Gastroesophageal sphincter (tissue), 4 donors: ENCODE measurements at regions not wholly inside any gene's neighbourhood (a gene's known extent, or its start where the extent isn't known, plus 50 kb on each side); places are given as distances from the start of the nearest gene placed in this dataset.

Experiments
- ATAC-seq: fragments of 150-250 bp; one replicate; pipeline ENCODE4 v1.9.1; 2016; ENCODE audit warnings: mild to moderate bottlenecking, moderate library complexity
- H3K27ac ChIP-seq, 4 donors: fragments of 200-600 bp; sonication (generic) in 3 of 4; 1 replicate in 3 of 4; 2 replicates in 1 of 4; pipeline ENCODE4 v1.5.1; 2016 to 2019
- H3K27me3 ChIP-seq: fragments of 200-600 bp; sonication (generic); one replicate; pipeline ENCODE4 v1.5.1; 2019
- H3K36me3 ChIP-seq, 2 donors: fragments of 200-600 bp; sonication (generic); one replicate each; pipeline ENCODE4 v1.5.1; 2019; ENCODE audit warnings: control low read depth in 1 of 2
- H3K4me1 ChIP-seq, 3 donors: fragments of 200-600 bp; sonication (generic); 1 replicate in 2 of 3; 2 replicates in 1 of 3; pipeline ENCODE4 v1.5.1; 2016 to 2019; ENCODE audit warnings: control low read depth in 2 of 3
- H3K4me3 ChIP-seq, 2 donors: fragments of 200-600 bp; sonication (generic); one replicate each; pipeline ENCODE4 v1.5.1; 2019; ENCODE audit warnings: mild to moderate bottlenecking in 1 of 2, moderate library complexity in 1 of 2
- H3K9me3 ChIP-seq, 3 donors: fragments of 200-600 bp; sonication (generic); one replicate each; pipeline ENCODE4 v1.5.1; 2017 to 2019; ENCODE audit warnings: control low read depth in 2 of 3
- CTCF ChIP-seq, 4 experiments: fragments of 200-600 bp in 2 of 4; fragments of 450-650 bp in 2 of 4; sonication (generic) in 1 of 4; IDR thresholded peaks; one replicate each; pipeline ENCODE4 v1.5.1; 2017 to 2019; ENCODE audit warnings: antibody characterized with exemption in 4 of 4, mild to moderate bottlenecking in 2 of 4, moderate library complexity in 2 of 4
- EP300 ChIP-seq: sonication (generic); formaldehyde crosslinking; IDR thresholded peaks from one replicate; pipeline ENCODE4 v1.6.1; 2017; ENCODE audit warnings: antibody characterized with exemption, mild to moderate bottlenecking
- POLR2A ChIP-seq, 2 donors: fragments of 450-650 bp; IDR thresholded peaks; one replicate each; pipeline ENCODE4 v1.6.1; 2017; ENCODE audit warnings: antibody characterized with exemption in 2 of 2, mild to moderate bottlenecking in 2 of 2, moderate library complexity in 1 of 2
- POLR2AphosphoS5 ChIP-seq: sonication (generic); formaldehyde crosslinking; IDR thresholded peaks from one replicate; pipeline ENCODE4 v1.6.1; 2017; ENCODE audit warnings: antibody characterized with exemption
- WGBS, 2 donors: methylation state at CpG; one replicate each; pipeline ENCODE4 v1.1.5; 2018; ENCODE audit warnings: low coverage in 1 of 2; 5-methylcytosine and 5-hydroxymethylcytosine counted together

GRCh38 chr5:130568791-130569190, 596.3 kb downstream of the HINT1 start:
- Histone ChIP-seq H3K36me3 (no peaks in the 10 kb centered on the region), H3K27me3 (no peaks in the 10 kb centered on the region), H3K9me3 (no peaks in the 10 kb centered on the region), H3K4me3 (no peak overlapping the region), H3K27ac (no peak overlapping the region), H3K4me1 (no peaks in the 10 kb centered on the region)
- 75 to 77% methylated on average over 1 of the region's 1 CpG for WGBS, 2 donors
- no peak for TF ChIP-seq CTCF (IDR thresholded peaks at IDR 0.05)
- TF ChIP-seq POLR2AphosphoS5: no peak
- no peak for TF ChIP-seq EP300
- TF ChIP-seq POLR2A (IDR thresholded peaks at IDR 0.05): no peak
- no peak for ATAC-seq

- Histone ChIP-seq H3K36me3 (no peaks in the 10 kb centered on the region), H3K27me3 (no peaks in the 10 kb centered on the region), H3K27ac (no peak overlapping the region), H3K4me3 (no peak overlapping the region), H3K4me1 (no peaks in the 10 kb centered on the region), H3K9me3 (peaks cover 0 to 24% (median 0%) of the 10 kb centered on the region in 3 donors)
- ATAC-seq: no peak
- TF ChIP-seq EP300: no peak
- TF ChIP-seq POLR2A (IDR thresholded peaks at IDR 0.05): no peak
- TF ChIP-seq POLR2AphosphoS5: no peak
- no peak for TF ChIP-seq CTCF (IDR thresholded peaks at IDR 0.05)
- WGBS, 2 donors: no CpG with 5 or more reads among the region's 3 CpGs
These were observed 609.6 kb downstream of the HINT1 start for GRCh38 chr5:130555429-130555828.

- Histone ChIP-seq H3K4me1 (no peaks in the 10 kb centered on the region), H3K9me3 (peaks cover 0 to 16% (median 0%) of the 10 kb centered on the region in 3 donors), H3K4me3 (no peak overlapping the region), H3K27me3 (no peaks in the 10 kb centered on the region), H3K27ac (no peak overlapping the region), H3K36me3 (no peaks in the 10 kb centered on the region)
- TF ChIP-seq POLR2A (IDR thresholded peaks at IDR 0.05) (no peak), EP300 (no peak), POLR2AphosphoS5 (no peak), CTCF (IDR thresholded peaks at IDR 0.05) (no peak)
- 48 to 50% methylated on average over 2 of the region's 2 CpGs for WGBS, 2 donors
- no peak for ATAC-seq
These were observed 614.5 kb downstream of the HINT1 start for GRCh38 chr5:130550562-130550928.

GRCh38 chr5:130549884-130550561, 615.0 kb downstream of the HINT1 start:
- Histone ChIP-seq H3K4me3 (no peak overlapping the region), H3K27me3 (no peaks in the 10 kb centered on the region), H3K9me3 (peaks cover 0 to 20% (median 0%) of the 10 kb centered on the region in 3 donors), H3K36me3 (no peaks in the 10 kb centered on the region), H3K27ac (no peak overlapping the region), H3K4me1 (no peaks in the 10 kb centered on the region)
- no peak for ATAC-seq
- TF ChIP-seq EP300: no peak
- TF ChIP-seq POLR2AphosphoS5: no peak
- no peak for TF ChIP-seq CTCF (IDR thresholded peaks at IDR 0.05)
- TF ChIP-seq POLR2A (IDR thresholded peaks at IDR 0.05): no peak
- 33 to 56% methylated on average over 3 to 5 of the region's 5 CpGs for WGBS, 2 donors

- no peak for ATAC-seq
- Histone ChIP-seq H3K4me3 (no peak overlapping the region), H3K9me3 (peaks cover 0 to 43% (median 0%) of the 10 kb centered on the region in 3 donors), H3K36me3 (no peaks in the 10 kb centered on the region), H3K4me1 (no peaks in the 10 kb centered on the region), H3K27ac (no peak overlapping the region), H3K27me3 (no peaks in the 10 kb centered on the region)
- no peak for TF ChIP-seq CTCF (IDR thresholded peaks at IDR 0.05)
- no peak for TF ChIP-seq EP300
- no peak for TF ChIP-seq POLR2AphosphoS5
- TF ChIP-seq POLR2A (IDR thresholded peaks at IDR 0.05): no peak
- 86% methylated on average over 1 of the region's 1 CpG; no CpG with 5 or more reads in 1 of the 2 donors for WGBS, 2 donors
These were observed 618.8 kb downstream of the HINT1 start for GRCh38 chr5:130546211-130546610.
